IPS-NIHi11 (cell line): ENCODE measurements at regions not wholly inside any gene's neighbourhood (a gene's known extent, or its start where the extent isn't known, plus 50 kb on each side); places are given as distances from the start of the nearest gene placed in this dataset.
A peak's percentile ranks its signal among the peaks of the same experiment; 100 is the strongest.
"Not testable (repeated sequence)": the region's sequence is repeated elsewhere in the genome, so short reads cannot be mapped to it uniquely, and the experiment has no call there.

Experiments
- DNase-seq: peaks from one replicate; pipeline ENCODE4 v3.0.0; 2012; ENCODE audit warnings: mixed read lengths, low spot score

DNA sequence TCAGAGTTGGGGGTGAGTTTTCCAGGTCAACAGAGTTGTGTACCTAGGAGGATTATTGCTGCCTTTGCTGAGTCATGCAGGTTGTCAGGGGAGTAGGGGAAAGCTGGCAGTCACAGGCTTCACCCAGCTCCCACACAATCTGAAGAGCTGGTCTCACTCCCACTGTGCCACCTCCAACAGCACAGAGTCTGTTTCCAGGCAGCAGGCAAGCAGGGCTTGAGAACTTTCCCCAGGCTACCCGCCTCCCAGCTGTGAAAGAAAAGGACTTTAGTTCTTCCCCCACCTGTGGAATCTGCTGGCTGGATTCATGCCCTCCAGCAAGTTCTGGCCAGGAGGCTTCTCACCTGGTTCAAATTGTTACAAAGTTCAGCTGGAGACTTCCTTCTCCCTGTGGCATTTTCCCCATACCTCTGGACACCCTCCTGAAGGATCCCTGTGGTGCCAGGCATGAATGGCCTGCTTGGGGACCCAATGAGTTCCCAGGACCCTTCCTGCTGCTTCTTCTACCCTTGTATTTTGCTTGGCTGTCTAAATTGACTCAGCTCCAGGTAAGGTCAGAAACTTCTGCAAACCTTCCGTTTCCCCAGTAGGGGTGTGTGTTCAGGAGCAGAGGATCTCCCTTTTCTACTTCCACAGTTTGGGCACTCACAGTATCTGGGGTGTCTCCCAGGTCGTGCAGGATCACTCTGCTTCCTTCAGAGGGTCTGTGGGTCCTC is 378.1 kb upstream of the MAN1A1 start:
- DNase-seq, result no peak

GRCh38 chr6:119726912-119727311 is 377.4 kb upstream of the MAN1A1 start:
- not testable (repeated sequence) for DNase-seq

- no peak for DNase-seq
Observed at GRCh38 chr6:119726086-119726485, 376.5 kb upstream of the MAN1A1 start.

DNA sequence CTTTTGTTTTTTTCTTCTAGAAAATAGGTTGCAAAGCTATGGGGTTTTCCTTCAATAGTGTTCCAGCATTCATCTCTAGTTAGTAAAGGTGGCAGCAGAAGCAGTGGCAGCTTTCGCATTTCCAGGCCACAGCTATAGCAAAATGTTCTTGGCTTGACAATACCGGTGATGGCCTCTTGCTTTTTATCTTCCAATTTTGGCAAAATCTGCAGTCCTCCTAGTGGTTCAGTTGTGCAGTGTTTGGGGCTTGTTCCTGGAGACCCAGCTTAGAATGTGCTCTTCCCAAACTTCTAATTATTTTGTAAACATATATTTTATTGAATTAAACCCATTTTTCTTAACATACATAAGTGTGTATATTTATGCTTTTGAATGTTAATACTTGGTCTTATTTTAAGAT is 370.6 kb upstream of the MAN1A1 start:
- DNase-seq, result peak; percentile 7

DNA sequence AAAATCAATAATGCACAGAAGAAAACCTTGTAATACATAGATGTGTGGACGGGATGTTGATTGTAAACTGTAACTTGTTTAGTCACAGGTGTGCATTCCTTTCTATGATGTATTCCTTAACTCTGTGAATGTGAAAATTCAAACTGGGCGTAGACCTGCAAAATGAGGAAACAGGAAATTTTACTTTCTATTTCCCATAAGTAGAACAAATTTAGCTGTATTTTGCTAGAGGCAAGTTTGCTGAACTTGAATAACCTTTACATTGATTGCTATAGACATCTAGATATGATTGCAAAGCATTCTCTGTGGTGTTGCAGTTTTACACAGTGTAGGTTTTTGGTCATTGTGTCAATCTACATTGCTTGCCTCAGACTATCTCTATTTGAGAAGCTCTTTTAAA is 368.4 kb upstream of the MAN1A1 start:
- no peak for DNase-seq

- no peak for DNase-seq
Observed at GRCh38 chr6:119716668-119717270, 367.2 kb upstream of the MAN1A1 start.

GRCh38 chr6:119713903-119714302 is 364.3 kb upstream of the MAN1A1 start:
- no peak for DNase-seq

DNA sequence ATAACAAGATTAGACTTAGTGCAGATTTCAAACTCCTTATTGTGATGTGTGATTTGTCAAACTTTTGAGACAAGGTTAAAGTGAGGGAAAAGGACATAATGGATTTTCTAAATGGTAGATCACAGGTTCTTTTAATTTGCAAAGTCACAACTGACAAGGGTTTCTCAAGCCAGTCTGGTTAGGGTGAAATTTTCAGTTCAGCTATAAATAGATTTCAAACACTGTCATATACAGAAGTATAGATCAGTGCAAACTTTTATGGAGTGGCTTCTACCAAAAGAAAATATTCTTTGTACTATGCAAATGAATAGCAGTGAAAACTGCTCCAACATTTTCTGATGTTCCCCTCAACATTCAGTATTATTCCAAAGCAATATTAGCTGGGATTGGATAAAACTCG is 337.1 kb upstream of the MAN1A1 start:
- no peak for DNase-seq

GRCh38 chr6:119686240-119686639 is 336.7 kb upstream of the MAN1A1 start:
- no peak for DNase-seq

DNA sequence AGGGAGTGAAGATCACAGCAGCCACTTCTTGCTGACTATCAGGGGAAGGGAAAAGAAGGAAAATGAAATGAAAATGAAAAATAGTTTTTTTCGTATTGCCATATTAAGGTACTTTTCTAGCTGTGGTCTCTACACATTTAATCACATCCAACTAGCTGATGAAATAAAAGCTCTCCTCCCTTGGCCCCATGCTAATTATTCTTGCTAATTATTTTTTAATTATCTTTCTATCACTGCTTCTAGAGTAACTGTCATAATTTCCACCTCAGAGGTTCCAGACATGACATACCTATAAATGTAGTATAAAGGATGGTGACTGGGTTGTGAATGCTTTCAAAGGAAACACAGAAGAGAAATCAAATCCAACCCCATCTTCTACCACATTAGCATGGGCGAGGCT is 334.1 kb upstream of the MAN1A1 start:
- no peak for DNase-seq

- DNase-seq, result peak; percentile 31
Observed at GRCh38 chr6:119683031-119683430, 333.5 kb upstream of the MAN1A1 start.

DNA sequence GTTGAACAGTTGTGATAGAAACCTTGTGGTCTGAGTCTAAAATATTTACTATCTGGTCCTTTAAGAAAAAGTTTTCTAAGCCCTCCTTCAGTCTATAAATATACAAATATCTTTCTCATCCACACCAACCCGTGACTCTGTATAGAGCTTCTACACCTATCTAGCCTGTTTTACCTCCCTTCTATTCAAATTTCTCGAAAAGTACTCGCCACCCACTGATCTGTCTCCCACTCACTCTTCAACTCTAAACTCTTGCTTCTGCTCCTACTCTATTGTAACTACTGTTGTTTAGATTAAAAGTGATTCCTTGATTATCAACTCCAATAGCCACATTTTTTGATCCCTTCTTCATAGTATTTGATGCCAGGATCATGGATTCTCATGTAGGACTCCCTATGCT is 329.4 kb upstream of the MAN1A1 start:
- DNase-seq, result no peak

DNA sequence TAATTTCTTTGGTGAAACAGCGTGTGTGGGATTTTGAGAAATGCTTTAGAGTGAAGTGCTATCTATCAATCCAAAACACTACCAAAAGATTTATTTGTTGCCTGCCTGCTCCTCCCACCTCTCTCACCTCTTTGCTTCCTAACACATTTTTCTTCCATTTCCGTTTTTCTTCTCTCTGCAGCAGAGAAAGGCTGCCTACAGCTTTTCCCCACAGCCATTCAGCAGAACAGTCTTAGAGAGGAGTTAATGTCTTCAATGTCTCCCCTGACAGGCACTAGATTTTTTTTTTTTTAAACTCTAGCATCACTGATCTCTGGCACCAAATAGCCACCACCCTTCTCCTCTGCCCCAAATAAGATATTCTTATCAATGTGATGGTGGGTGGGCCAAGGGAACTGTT is 327.8 kb upstream of the MAN1A1 start:
- DNase-seq, result no peak

DNA sequence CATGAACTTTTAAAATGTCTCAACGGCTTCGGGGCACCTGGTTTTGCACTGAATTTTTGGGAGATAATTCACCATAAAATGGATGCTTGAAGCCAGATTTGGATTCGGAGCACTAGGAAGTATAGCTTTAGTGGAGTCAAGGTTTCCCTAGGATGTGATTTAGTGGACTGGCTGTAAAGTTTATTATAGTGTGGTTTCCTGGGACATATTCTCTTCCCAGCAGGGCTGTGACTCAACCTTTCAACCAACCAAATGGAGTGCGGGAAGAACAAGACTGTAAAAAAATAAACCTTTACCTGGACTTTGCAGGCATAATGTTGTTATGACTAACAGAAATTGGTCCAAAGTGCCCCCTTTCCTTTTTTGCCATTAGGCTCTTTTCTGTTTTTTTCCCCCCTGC is 327.4 kb upstream of the MAN1A1 start:
- no peak for DNase-seq

- DNase-seq, result no peak
Observed at GRCh38 chr6:119676230-119676629, 326.7 kb upstream of the MAN1A1 start.

DNA sequence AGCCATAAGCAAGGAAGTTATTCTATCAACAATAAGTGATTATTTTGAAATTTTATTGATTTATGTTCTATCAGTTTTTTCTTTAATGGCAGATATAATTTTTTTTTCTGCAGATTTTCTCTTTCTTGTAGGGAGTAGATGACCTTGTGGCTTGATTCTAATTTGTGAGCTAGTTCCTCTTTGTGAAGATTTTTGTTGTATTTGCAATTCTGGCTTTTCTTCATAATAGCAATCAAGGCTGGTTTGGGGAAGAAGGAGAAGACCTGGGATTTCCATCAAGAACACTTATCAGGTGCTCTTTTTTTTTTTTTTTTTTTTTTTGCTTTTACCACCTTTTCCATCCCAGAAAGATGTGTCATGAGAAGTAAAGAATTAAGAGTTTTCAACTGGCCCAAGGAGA is 324.2 kb upstream of the MAN1A1 start:
- no peak for DNase-seq

DNA sequence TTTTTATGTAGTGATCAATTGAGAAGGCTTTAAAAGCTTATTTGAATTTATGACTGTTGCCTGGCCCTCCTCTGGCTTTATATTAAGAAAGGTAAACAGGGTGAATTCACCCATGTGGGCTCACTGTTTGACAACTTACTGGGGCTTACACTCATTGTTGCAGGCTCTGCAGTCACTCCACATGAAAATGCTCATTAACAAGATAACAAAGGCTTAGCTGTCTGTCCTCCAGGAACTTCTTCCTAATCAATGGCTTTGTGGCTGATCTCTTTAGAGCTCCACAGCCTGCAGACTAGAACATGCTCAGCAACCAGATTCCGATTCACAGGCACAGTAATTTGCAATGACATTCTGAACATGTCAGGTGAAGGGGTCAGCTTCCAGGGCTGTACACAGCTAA is 323.2 kb upstream of the MAN1A1 start:
- peak; percentile 34 for DNase-seq

DNA sequence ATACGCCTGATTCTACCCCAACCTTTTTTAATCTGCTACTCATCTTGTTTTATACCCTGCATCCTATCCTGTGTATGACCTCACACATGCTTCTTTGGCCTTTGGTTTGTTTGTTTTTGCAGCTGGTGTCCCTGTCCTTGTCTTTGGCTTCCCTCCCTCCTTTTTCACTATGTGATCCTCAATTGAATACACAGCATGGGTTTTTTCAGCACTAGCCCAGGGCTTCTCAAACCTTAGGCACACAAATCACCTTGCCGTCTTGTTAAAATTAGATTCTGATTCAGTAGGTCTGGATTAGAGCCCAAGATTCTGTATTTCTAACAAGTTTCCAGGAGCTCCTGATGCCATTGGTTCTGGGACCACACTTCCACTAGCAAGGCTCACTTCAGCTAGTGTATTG is 321.5 kb upstream of the MAN1A1 start:
- no peak for DNase-seq

GRCh38 chr6:119669221-119669620 is 319.7 kb upstream of the MAN1A1 start:
- DNase-seq, result no peak

DNA sequence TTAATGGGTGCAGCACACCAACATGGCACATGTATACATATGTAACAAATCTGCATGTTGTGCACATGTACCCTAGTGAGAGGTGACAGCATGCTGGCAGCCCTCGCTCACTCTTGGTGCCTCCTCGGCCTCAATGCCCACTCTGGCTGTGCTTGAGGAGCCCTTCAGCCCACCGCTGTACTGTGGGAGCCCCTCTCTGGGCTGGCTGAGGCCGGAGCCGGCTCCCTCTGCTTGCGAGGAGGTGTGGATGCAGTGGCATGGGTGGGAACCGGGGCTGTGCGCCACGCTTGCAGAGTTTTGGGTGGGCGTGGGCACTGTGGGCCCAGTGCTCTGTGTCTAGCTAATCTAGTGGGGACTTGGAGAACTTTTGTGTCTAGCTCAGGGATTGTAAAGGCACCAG is 315.9 kb upstream of the MAN1A1 start:
- DNase-seq, result not testable (repeated sequence)

GRCh38 chr6:119661628-119662027 is 312.1 kb upstream of the MAN1A1 start:
- DNase-seq, result no peak

DNA sequence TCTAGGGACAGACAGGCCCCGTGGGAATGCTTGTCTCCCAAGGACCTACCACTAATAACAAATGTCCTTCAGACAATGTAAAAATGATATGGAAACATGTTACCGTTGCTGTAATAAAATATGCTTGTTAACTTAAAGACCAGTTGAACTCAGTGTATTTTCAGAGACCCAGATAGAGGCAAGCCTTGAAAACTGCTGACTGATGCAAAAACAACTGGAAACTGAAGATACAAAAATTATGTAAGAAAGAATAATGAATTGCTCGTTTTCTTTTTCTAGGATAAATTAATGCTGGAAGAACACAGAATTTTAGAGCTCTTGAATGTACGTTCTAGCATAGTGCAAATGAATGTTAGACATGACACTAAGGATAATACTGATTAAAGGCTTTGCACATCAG is 311.5 kb upstream of the MAN1A1 start:
- DNase-seq, result no peak

DNA sequence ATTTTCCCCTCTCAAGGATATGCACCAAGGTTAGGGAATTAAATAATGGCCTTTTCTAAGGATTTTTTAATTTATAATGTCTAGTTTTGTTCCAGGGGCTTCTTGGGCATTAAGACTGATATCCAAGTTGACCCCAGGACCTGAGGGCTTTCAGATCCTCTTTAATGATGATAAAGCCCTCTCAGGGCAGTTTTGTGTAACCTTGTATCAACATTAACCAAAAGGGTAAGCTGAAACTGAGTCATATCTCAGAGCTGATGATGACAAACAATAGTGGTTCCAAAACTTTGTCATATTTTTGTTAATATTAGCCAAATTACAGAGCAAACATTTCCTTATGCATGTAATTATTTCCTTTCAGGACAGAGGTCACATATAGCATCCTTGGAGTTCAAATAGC is 309.4 kb upstream of the MAN1A1 start:
- no peak for DNase-seq

DNA sequence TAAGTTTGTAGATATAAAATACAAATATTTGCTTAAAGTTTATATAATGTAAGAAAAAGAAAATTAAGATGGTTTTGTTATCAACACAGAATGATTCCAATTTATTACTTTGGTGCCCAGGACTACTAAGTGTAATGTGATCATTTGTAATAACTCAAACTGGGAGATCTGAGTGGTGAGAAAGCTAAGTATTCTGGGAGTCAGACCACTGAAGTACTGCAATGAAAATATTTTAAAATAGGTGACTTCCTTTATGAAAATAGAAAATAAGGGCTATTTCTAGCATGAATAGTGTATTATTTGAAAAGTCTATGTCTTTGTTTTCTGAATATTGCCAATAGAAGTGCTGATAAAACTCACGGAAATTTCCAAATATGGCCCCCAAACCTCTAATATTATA is 305.6 kb upstream of the MAN1A1 start:
- DNase-seq, result no peak
